ENCODE measurements at regions not wholly inside any gene's neighbourhood (a gene's known extent, or its start where the extent isn't known, plus 50 kb on each side); places are given as distances from the start of the nearest gene placed in this dataset.

DNA sequence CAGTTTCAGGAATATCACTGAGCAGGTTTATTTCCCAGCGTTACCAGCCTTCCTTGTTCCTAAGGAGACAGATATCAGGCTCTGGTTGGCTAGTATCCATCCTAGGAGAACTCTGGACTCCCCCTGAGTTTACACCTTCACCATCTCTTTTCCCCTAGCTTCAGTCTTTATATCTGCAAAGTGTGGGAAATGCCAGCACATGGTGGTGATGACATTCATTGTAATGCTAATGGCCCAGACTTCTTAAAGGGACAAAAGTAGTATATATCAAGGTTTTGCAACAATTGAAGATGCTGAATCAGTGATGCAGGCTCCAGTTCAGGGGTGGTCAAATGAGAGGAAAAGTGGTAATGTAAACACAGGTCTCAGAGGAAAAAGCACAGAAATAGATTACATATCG lies 224.3 kb upstream of the SYNDIG1 start:
- TF ChIP-seq, protein P1, sequence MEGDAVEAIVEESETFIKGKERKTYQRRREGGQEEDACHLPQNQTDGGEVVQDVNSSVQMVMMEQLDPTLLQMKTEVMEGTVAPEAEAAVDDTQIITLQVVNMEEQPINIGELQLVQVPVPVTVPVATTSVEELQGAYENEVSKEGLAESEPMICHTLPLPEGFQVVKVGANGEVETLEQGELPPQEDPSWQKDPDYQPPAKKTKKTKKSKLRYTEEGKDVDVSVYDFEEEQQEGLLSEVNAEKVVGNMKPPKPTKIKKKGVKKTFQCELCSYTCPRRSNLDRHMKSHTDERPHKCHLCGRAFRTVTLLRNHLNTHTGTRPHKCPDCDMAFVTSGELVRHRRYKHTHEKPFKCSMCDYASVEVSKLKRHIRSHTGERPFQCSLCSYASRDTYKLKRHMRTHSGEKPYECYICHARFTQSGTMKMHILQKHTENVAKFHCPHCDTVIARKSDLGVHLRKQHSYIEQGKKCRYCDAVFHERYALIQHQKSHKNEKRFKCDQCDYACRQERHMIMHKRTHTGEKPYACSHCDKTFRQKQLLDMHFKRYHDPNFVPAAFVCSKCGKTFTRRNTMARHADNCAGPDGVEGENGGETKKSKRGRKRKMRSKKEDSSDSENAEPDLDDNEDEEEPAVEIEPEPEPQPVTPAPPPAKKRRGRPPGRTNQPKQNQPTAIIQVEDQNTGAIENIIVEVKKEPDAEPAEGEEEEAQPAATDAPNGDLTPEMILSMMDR (IDR thresholded peaks at IDR 0.05) = no peak
- TF ChIP-seq POLR2A (IDR thresholded peaks at IDR 0.05) = no peak
- Histone ChIP-seq H3K27me3 (no peaks in the 10 kb centered on the region), H3K36me3 (no peaks in the 10 kb centered on the region), H3K4me1 (no peaks in the 10 kb centered on the region), H3K9me3 (no peaks in the 10 kb centered on the region), H3K27ac (no peak overlapping the region), H3K4me3 (replicated peaks in 1 of 3) (no peak overlapping the region)
- no peak for DNase-seq
- WGBS, 2 donors = 73 to 81% methylated on average over 2 of the region's 2 CpGs
- intact Hi-C loops (cut with DNase I) = no loop called here

DNA sequence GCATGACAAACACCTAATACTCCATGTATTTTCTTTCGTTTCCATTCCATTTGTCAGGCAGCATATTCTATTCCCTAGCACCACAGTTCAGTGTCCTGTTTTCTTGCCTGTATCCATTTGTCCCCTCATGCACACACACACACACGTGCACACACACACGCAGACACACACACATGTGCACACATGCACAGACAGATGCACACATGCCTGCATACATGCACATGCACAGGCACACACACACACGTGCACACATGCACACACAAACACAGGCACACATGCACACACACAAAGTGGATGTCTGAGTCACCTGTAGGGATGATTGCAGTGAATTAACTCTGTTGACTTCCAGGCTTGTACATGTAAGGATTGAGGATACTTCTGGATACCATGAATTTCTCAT lies 226.7 kb upstream of the SYNDIG1 start:
- H3K36me3 ChIP-seq = no peaks in the 10 kb centered on the region
- 83 to 96% methylated on average over 4 of the region's 4 CpGs for WGBS, 2 donors
- no peak for DNase-seq
- no peaks in the 10 kb centered on the region for H3K9me3 ChIP-seq
- no peaks in the 10 kb centered on the region for H3K27me3 ChIP-seq
- H3K4me3 ChIP-seq (replicated peaks in 1 of 3) = no peak overlapping the region
- TF ChIP-seq, protein P1 (IDR thresholded peaks at IDR 0.05) = no peak
- no peak for TF ChIP-seq POLR2A (IDR thresholded peaks at IDR 0.05)
- H3K4me1 ChIP-seq = no peaks in the 10 kb centered on the region
- H3K27ac ChIP-seq = no peak overlapping the region
- intact Hi-C loops (cut with DNase I) = no loop called here

DNA sequence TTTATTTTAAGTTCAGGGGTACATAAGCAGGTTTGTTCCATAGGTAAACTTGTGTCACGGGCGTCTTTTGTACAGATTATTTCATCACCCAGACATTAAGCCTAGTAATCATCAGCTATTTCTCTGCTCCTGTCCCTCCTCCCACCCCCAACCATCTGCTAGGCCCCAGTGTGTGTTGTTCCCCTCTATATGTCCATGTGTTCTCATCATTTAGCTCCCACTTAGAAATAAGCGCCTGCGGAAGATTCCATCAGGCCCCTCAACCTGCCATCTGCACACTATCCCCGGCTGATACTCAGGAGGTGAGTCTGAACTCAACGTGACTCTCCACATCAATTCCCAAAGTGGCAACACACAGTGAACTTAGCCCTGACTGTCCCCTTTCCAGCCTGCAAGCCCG lies 228.0 kb upstream of the SYNDIG1 start:
- DNase-seq = no peak
- Histone ChIP-seq H3K27ac (no peak overlapping the region), H3K36me3 (no peaks in the 10 kb centered on the region), H3K27me3 (no peaks in the 10 kb centered on the region), H3K4me3 (replicated peaks in 1 of 3) (no peak overlapping the region), H3K4me1 (no peaks in the 10 kb centered on the region), H3K9me3 (no peaks in the 10 kb centered on the region)
- intact Hi-C loops (cut with DNase I) = no loop called here
- WGBS, 2 donors = 94 to 95% methylated on average over 7 of the region's 7 CpGs
- TF ChIP-seq, protein P1 (IDR thresholded peaks at IDR 0.05) = no peak
- no peak for TF ChIP-seq POLR2A (IDR thresholded peaks at IDR 0.05)

DNA sequence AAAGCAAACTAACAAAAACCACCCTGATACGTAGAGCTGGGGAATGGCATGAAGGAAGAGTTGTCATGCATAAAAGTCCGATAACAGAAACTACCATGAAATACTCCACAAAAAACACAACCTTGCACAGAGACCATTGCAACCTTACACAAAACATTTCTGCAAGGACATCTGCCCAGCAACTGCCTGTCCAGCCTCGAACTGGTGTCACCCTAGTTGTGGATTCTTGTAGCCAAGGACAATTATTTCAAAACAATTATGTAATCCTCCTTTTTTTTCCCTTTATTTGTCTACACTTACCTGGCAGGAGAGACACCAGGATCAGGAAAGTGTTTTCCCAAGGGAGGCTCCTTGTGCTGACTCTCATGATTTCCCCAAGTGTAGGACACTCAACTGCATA lies 232.5 kb upstream of the SYNDIG1 start:
- WGBS, 2 donors = 84 to 88% methylated on average over 3 of the region's 3 CpGs
- Histone ChIP-seq H3K9me3 (no peaks in the 10 kb centered on the region), H3K27ac (no peak overlapping the region), H3K27me3 (no peaks in the 10 kb centered on the region), H3K36me3 (no peaks in the 10 kb centered on the region), H3K4me3 (replicated peaks in 1 of 3) (no peak overlapping the region), H3K4me1 (no peaks in the 10 kb centered on the region)
- intact Hi-C loops (cut with DNase I) = no loop called here
- DNase-seq = no peak
- TF ChIP-seq, protein P1 (IDR thresholded peaks at IDR 0.05) = no peak
- TF ChIP-seq POLR2A (IDR thresholded peaks at IDR 0.05) = no peak

DNA sequence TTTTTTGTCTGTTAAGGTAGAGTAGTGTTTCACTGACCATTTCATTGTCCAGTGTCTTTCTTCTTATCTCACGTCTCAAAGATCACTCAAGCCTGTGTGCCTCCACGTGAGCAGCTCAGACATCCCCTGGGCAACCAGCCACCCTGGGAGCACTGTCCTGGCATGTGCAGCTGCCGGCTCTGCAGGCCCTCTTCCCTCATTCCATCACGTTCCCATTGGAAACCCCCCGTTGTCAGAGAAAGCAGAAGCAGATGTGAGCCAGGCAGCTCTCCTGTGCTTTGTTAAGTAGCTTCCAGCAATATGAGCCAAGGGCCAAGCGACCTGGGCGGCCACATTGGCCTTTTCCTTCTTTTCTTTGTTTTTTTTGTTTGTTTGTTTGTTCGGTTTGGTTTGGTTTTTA lies 233.2 kb upstream of the SYNDIG1 start:
- Histone ChIP-seq H3K36me3 (no peaks in the 10 kb centered on the region), H3K4me1 (no peaks in the 10 kb centered on the region), H3K27ac (no peak overlapping the region), H3K9me3 (no peaks in the 10 kb centered on the region), H3K27me3 (no peaks in the 10 kb centered on the region), H3K4me3 (replicated peaks in 1 of 3) (no peak overlapping the region)
- WGBS, 2 donors = 59 to 69% methylated on average over 8 of the region's 8 CpGs
- TF ChIP-seq POLR2A (IDR thresholded peaks at IDR 0.05) = no peak
- TF ChIP-seq, protein P1 (IDR thresholded peaks at IDR 0.05) = no peak
- no peak for DNase-seq
- intact Hi-C loops (cut with DNase I) = no loop called here

Measured in thyroid gland (tissue), 4 donors.